ENCODE measurements at regions not wholly inside any gene's neighbourhood (a gene's known extent, or its start where the extent isn't known, plus 50 kb on each side); places are given as distances from the start of the nearest gene placed in this dataset.

DNA sequence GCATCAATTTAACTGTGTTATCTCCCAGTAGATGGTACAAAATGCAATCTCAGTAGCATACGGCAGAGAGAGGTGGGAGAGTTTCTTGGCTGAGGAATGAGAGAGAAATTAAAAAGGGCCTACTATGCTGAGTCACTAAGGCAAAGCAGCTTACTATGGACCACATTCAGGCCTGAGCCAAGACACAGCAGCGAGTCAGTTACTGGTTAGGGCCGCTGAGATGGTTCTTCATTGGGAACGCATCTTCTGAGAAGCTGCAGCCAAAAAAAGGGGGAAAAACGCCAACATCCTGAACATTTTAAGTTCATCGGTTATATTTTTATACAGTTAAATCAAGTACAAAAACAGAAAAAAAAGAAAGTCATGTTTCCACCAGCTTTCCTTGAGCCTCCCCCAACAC is 61.1 kb upstream of the BDNF start:
- DNase-seq = no peak

DNA sequence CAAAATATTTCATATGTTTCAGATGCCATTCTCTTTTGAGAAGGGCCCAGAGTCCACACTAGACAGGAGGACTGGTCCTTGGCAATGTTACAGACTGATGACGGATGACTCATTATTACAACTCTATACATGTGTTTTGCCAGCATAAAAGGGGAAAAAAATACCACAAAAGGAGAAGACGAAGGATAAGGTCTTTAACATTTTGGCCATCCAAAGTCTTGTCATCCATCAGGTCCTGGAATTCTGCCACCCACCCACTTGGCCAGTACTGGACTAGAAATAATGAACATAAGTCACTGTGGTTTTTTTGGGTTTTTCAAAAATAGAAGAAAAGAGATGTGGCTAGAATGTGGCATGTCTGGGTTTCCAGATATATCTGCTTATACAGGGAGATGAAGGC is 57.7 kb upstream of the BDNF start:
- no peak for DNase-seq

DNA sequence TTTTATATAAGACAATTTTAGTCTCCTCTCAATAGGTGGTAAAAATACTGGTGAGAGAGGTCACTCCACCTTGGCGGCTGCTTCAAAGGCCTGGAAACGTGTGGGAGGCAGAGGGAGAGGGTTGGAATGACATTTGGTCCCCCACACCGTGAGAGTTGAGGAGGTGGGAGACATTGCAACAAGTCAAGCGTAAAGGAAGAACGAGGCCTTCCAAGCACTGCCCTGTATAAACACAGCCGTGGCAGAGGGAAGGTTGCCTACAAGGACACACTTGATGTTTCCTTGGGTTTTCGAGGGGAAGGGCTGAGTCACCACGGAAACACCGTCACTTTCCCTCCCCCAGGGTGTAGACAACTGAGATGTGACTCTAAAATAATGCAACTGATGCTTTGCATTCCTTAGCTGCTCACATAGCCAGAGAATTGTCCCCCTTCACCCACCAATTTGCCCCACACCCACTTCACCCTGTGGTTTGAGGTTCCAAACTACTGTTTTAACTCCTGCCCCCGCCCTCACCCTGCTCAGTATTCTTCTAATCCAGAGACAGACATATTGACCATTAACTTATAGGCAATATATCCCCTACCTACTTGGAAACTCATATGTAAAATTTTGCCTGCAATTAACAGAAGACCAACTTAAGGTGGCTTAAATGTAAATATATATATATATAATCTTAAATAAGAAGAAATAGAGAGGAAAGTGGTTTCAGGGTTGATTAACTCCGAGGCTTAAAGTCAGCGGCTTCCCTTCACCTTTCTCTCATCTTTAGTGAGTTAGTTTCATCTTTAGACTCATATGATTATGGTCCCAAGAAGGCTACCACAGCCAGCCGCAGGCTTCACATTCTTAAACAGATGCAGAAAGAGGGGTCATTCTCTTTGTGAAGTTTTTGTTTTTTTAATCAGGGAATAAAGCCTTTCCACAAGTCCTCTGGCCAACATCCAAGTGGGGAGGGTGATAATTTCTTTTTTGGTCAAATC is 54.1 kb upstream of the BDNF start:
- DNase-seq = no peak

All from hindlimb muscle (tissue), 1 donor.